Kidney (tissue), 13 donors: ENCODE measurements at regions not wholly inside any gene's neighbourhood (a gene's known extent, or its start where the extent isn't known, plus 50 kb on each side); places are given as distances from the start of the nearest gene placed in this dataset.
A peak's percentile ranks its signal among the peaks of the same experiment; 100 is the strongest.

ENCODE experiments used
- DNase-seq, 5 donors: peaks; one replicate each; pipeline ENCODE4 v3.0.0-alpha.2; 2013 to 2020
- FAIRE-seq: peaks from 2 replicates; lab custom pipeline; 2012; peaks lifted over from hg19 to GRCh38; lab: Jason Lieb, UNC
- H3K27ac ChIP-seq, 2 donors: one replicate each; pipeline ENCODE4 v1.7.0; 2013; ENCODE audit warnings: low read depth in 2 of 2, low read length in 2 of 2, inconsistent platforms in 1 of 2
- H3K27me3 ChIP-seq: one replicate; pipeline ENCODE4 v1.7.1; 2013; ENCODE audit warnings: low read length, inconsistent platforms; ENCODE audit not compliant: control insufficient read depth, insufficient read depth
- H3K36me3 ChIP-seq, 3 donors: one replicate each; pipeline versions ENCODE4 v1.7.0 to v1.7.1; 2013; ENCODE audit warnings: low read length in 3 of 3, control low read depth in 1 of 3, inconsistent platforms in 1 of 3; ENCODE audit not compliant: insufficient read depth in 3 of 3, control insufficient read depth in 2 of 3
- H3K4me1 ChIP-seq, 3 donors: one replicate each; pipeline versions ENCODE4 v1.7.0 to v1.7.1; 2013; ENCODE audit warnings: low read length in 3 of 3, inconsistent platforms in 1 of 3, low read depth in 1 of 3; ENCODE audit not compliant: control insufficient read depth in 2 of 3, insufficient read depth in 2 of 3
- H3K4me3 ChIP-seq, 3 donors: one replicate each; pipeline versions ENCODE4 v1.7.0 to v1.8.1; 2013; ENCODE audit warnings: low read length in 3 of 3, control low read depth in 1 of 3, inconsistent platforms in 1 of 3
- H3K9ac ChIP-seq, 3 donors: one replicate each; pipeline versions ENCODE4 v1.7.0 to v1.7.1; 2013; ENCODE audit warnings: low read length in 3 of 3, control low read depth in 1 of 3, inconsistent platforms in 1 of 3
- H3K9me3 ChIP-seq, 3 donors: one replicate each; pipeline versions ENCODE4 v1.7.0 to v1.7.1; 2013; ENCODE audit warnings: low read length in 3 of 3, control low read depth in 1 of 3, inconsistent platforms in 1 of 3; ENCODE audit not compliant: control insufficient read depth in 2 of 3, insufficient read depth in 1 of 3
- intact Hi-C: fragments of 100-400 bp; cut with DNase I; formaldehyde crosslinking; loops from one replicate; pipeline ENCODE4 v1.11.1; 2022
- TF ChIP-seq, protein P1 (sequence below): IDR thresholded peaks from 3 replicates; pipeline ENCODE4 v1.5.1; 2012; ENCODE audit warnings: mild to moderate bottlenecking, moderate library complexity, borderline replicate concordance; ENCODE audit not compliant: insufficient read depth; ENCODE audit errors: extremely low read depth
- donor health status: control.
- donor health status: control.
- donor health status: control.
- donor health status: control.
- donor health status: control.
- donor health status: DM: yes; HTN: yes; CAD: no.
- donor health status: Normal renal cell carcinoma (clear cell type).

DNA sequence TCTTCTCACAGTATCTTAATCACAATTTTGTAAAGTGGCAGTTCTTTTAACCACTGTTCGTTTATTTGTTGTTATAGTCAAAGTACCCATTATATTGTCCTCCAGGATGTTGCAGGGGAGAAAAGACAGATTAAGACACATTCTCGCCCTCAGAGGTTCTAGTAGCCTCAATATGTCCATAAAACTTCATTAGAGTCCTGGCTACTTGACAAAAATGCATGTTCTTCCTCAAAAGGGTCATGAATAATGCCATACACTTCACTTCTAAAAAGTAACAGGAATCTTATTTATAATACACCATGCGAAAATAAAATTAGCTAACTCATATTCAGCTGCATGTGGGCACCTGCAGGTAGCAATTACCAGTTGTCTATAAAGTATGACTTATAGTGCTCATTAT is 109.3 kb upstream of the ANK3 start:
- H3K9me3 ChIP-seq: no peaks in the 10 kb centered on the region
- no peaks in the 10 kb centered on the region for H3K4me1 ChIP-seq
- H3K27me3 ChIP-seq: no peaks in the 10 kb centered on the region
- FAIRE-seq (no peak), DNase-seq (no peak)
- H3K36me3 ChIP-seq: no peaks in the 10 kb centered on the region
- H3K4me3 ChIP-seq: no peak overlapping the region
- intact Hi-C loops: no loop called here
- H3K27ac ChIP-seq: no peak overlapping the region
- H3K9ac ChIP-seq: no peak overlapping the region
- TF ChIP-seq, protein P1, sequence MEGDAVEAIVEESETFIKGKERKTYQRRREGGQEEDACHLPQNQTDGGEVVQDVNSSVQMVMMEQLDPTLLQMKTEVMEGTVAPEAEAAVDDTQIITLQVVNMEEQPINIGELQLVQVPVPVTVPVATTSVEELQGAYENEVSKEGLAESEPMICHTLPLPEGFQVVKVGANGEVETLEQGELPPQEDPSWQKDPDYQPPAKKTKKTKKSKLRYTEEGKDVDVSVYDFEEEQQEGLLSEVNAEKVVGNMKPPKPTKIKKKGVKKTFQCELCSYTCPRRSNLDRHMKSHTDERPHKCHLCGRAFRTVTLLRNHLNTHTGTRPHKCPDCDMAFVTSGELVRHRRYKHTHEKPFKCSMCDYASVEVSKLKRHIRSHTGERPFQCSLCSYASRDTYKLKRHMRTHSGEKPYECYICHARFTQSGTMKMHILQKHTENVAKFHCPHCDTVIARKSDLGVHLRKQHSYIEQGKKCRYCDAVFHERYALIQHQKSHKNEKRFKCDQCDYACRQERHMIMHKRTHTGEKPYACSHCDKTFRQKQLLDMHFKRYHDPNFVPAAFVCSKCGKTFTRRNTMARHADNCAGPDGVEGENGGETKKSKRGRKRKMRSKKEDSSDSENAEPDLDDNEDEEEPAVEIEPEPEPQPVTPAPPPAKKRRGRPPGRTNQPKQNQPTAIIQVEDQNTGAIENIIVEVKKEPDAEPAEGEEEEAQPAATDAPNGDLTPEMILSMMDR: no peak

DNA sequence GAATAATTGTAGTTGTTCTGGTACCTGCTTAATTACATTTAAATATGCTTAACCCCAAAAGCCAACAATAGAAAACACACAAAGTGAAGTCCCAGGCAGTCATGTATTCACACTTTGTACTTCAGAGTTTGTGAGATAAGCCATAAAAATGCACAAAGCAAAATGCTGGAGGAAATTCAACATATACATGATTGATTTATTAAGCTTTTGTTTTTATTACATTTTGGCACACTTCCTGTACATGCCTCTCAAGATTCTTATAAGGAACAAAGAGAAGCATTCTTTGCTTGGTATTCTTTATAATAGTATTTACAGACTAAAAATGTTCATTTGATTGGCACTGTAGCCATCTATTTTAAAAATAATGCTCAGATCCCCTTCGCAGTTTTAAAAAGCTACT is 107.7 kb upstream of the ANK3 start:
- no peak overlapping the region for H3K27ac ChIP-seq

DNA sequence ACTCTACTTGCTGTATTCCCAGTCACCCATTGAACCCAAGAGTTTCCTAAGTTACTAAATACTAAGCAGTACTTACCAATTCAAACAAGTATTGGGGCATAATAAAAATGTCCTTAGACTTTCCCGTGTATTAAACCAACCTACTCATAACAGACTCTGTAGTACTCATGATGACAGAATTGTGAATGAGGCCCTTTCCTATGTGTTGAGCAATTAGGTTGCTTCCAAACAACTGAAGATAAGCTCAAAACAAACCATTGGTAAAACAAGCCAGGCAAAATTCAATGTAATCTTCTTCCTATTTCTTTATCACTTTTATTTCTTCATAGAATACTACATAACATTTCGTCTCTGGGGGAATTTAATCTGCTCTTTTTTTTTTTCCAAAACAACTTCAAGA is 106.5 kb upstream of the ANK3 start:
- no peak for DNase-seq
- TF ChIP-seq, protein P1: no peak
- Histone ChIP-seq H3K36me3 (no peaks in the 10 kb centered on the region), H3K4me3 (no peak overlapping the region), H3K9ac (no peak overlapping the region), H3K27me3 (no peaks in the 10 kb centered on the region), H3K27ac (no peak overlapping the region), H3K9me3 (peaks cover 0 to 4% (median 0%) of the 10 kb centered on the region in 3 donors), H3K4me1 (no peaks in the 10 kb centered on the region)
- FAIRE-seq: no peak
- intact Hi-C loops: no loop called here

More for the DNA sequence above, 107.7 kb upstream of the ANK3 start:
- intact Hi-C loops: no loop called here
- Histone ChIP-seq H3K4me3 (no peak overlapping the region), H3K4me1 (no peaks in the 10 kb centered on the region), H3K9me3 (no peaks in the 10 kb centered on the region), H3K9ac (no peak overlapping the region), H3K36me3 (no peaks in the 10 kb centered on the region), H3K27me3 (no peaks in the 10 kb centered on the region)
- TF ChIP-seq, protein P1: no peak
- FAIRE-seq: no peak
- peak in 1 of 5 donors; percentile 24 for DNase-seq
